Astrocyte (in vitro differentiated cells and primary cell): ENCODE measurements at regions not wholly inside any gene's neighbourhood (a gene's known extent, or its start where the extent isn't known, plus 50 kb on each side); places are given as distances from the start of the nearest gene placed in this dataset.

Experiments used
- DNase-seq: peaks from one replicate; pipeline ENCODE4 v3.0.0-alpha.2; 2010; ENCODE audit warnings: low read depth
- FAIRE-seq: peaks from 2 replicates; lab custom pipeline; 2011; peaks lifted over from hg19 to GRCh38; lab: Jason Lieb, UNC
- H2AFZ ChIP-seq: 2 replicates; pipeline ENCODE4 v1.6.0; 2012; ENCODE audit warnings: low read depth, low read length, inconsistent platforms
- H3K27ac ChIP-seq: 2 replicates; pipeline ENCODE4 v1.5.1; 2011; ENCODE audit warnings: low read depth, low read length, inconsistent platforms
- H3K27me3 ChIP-seq: 2 replicates; pipeline ENCODE4 v1.6.0; 2011; ENCODE audit warnings: low read length, inconsistent platforms; ENCODE audit not compliant: insufficient read depth
- H3K36me3 ChIP-seq: 2 replicates; pipeline ENCODE4 v1.5.1; 2011; ENCODE audit warnings: low read length, inconsistent platforms; ENCODE audit not compliant: insufficient read depth
- H3K4me1 ChIP-seq: 2 replicates; pipeline ENCODE4 v1.5.1; 2011; ENCODE audit warnings: low read length, inconsistent platforms; ENCODE audit not compliant: insufficient read depth
- H3K4me2 ChIP-seq: 2 replicates; pipeline ENCODE4 v1.6.0; 2012; ENCODE audit warnings: low read length, inconsistent platforms
- H3K4me3 ChIP-seq: 2 replicates; pipeline ENCODE4 v1.5.1; 2011; ENCODE audit warnings: low read depth, mild to moderate bottlenecking, low read length, inconsistent platforms; ENCODE audit not compliant: insufficient read depth
- H3K79me2 ChIP-seq: 2 replicates; pipeline ENCODE4 v1.6.0; 2012; ENCODE audit warnings: mild to moderate bottlenecking, low read length, inconsistent platforms; ENCODE audit not compliant: insufficient read depth
- H3K9ac ChIP-seq: 2 replicates; pipeline ENCODE4 v1.6.0; 2012; ENCODE audit warnings: mild to moderate bottlenecking, low read length, inconsistent platforms
- H3K9me3 ChIP-seq: 2 replicates; pipeline ENCODE4 v1.5.1; 2012; ENCODE audit warnings: low read depth, mild to moderate bottlenecking, low read length, inconsistent platforms; ENCODE audit not compliant: insufficient read depth
- H4K20me1 ChIP-seq: 2 replicates; pipeline ENCODE4 v1.6.0; 2012; ENCODE audit warnings: low read length, inconsistent platforms; ENCODE audit not compliant: insufficient read depth
- H3K27ac Mint-ChIP-seq: one replicate; pipeline ENCODE4 v1.8.0; 2021; ENCODE audit warnings: mild to moderate bottlenecking, mixed read lengths; ENCODE audit not compliant: unreplicated experiment
- H3K27me3 Mint-ChIP-seq: one replicate; pipeline ENCODE4 v1.8.0; 2021; ENCODE audit warnings: low read depth, mixed read lengths; ENCODE audit not compliant: unreplicated experiment
- H3K36me3 Mint-ChIP-seq: one replicate; pipeline ENCODE4 v1.8.0; 2021; ENCODE audit warnings: low read depth, mixed read lengths; ENCODE audit not compliant: unreplicated experiment
- H3K4me1 Mint-ChIP-seq: one replicate; pipeline ENCODE4 v1.8.0; 2021; ENCODE audit warnings: low read depth, mixed read lengths; ENCODE audit not compliant: unreplicated experiment
- H3K4me3 Mint-ChIP-seq: one replicate; pipeline ENCODE4 v1.8.0; 2021; ENCODE audit warnings: mild to moderate bottlenecking, moderate library complexity, mixed read lengths; ENCODE audit not compliant: unreplicated experiment
- H3K9me3 Mint-ChIP-seq: one replicate; pipeline ENCODE4 v1.8.0; 2021; ENCODE audit warnings: mild to moderate bottlenecking, mixed read lengths; ENCODE audit not compliant: unreplicated experiment
- EZH2 ChIP-seq: IDR thresholded peaks from 2 replicates; pipeline ENCODE4 v1.6.1; 2012; ENCODE audit warnings: mild to moderate bottlenecking, low read length, inconsistent platforms; ENCODE audit not compliant: insufficient read depth
- TF ChIP-seq, protein P1 (sequence below): IDR thresholded peaks from 2 replicates; pipeline ENCODE4 v1.5.1; 2011; ENCODE audit warnings: low read depth, mild to moderate bottlenecking, inconsistent platforms, low read length, moderate library complexity; ENCODE audit not compliant: insufficient read depth

- no peak overlapping the region for H3K27ac ChIP-seq
- H3K4me3 ChIP-seq = no peak overlapping the region
- no peak overlapping the region for H3K4me2 ChIP-seq
- TF ChIP-seq EZH2 = no peak
- TF ChIP-seq, protein P1, sequence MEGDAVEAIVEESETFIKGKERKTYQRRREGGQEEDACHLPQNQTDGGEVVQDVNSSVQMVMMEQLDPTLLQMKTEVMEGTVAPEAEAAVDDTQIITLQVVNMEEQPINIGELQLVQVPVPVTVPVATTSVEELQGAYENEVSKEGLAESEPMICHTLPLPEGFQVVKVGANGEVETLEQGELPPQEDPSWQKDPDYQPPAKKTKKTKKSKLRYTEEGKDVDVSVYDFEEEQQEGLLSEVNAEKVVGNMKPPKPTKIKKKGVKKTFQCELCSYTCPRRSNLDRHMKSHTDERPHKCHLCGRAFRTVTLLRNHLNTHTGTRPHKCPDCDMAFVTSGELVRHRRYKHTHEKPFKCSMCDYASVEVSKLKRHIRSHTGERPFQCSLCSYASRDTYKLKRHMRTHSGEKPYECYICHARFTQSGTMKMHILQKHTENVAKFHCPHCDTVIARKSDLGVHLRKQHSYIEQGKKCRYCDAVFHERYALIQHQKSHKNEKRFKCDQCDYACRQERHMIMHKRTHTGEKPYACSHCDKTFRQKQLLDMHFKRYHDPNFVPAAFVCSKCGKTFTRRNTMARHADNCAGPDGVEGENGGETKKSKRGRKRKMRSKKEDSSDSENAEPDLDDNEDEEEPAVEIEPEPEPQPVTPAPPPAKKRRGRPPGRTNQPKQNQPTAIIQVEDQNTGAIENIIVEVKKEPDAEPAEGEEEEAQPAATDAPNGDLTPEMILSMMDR = no peak
- peaks cover 5% of the 10 kb centered on the region for H3K27me3 ChIP-seq
- no peak overlapping the region for H2AFZ ChIP-seq
- H3K79me2 ChIP-seq = no peaks in the 10 kb centered on the region
- Mint-ChIP-seq H3K4me3 (no peak overlapping the region), H3K27me3 (peaks cover 16% of the 10 kb centered on the region), H3K36me3 (no peaks in the 10 kb centered on the region), H3K4me1 (no peaks in the 10 kb centered on the region), H3K9me3 (no peaks in the 10 kb centered on the region), H3K27ac (no peak overlapping the region)
- FAIRE-seq (no peak), DNase-seq (no peak)
- H3K4me1 ChIP-seq = no peaks in the 10 kb centered on the region
- no peak overlapping the region for H3K9ac ChIP-seq
- H4K20me1 ChIP-seq = no peaks in the 10 kb centered on the region
- H3K36me3 ChIP-seq = no peaks in the 10 kb centered on the region
- H3K9me3 ChIP-seq = no peaks in the 10 kb centered on the region
Measured at GRCh38 chr11:32163557-32163956, 72.7 kb downstream of the RCN1 start.

DNA sequence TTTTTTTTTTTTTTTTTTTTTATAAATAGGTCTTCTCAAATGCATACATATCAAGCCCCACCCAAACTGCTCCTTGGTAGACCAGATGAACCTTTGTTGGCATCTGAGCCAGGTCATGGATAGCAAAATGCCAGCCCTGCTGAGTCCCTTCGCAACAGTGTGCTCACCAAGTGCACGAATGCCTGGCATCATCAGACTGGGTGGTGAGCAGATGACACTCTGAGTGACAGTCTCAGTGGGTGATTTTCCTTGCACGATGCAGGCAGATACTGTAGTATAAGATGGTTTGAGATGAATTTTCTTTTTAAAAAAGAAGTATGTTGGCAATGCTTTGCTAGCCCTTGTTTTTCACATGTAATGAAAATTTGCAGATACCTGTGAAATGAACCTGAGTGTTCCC is 74.0 kb downstream of the RCN1 start:
- H3K36me3 ChIP-seq = no peaks in the 10 kb centered on the region
- no peak overlapping the region for H3K27ac Mint-ChIP-seq
- TF ChIP-seq, protein P1 = no peak
- TF ChIP-seq EZH2 = no peak
- H3K4me3 Mint-ChIP-seq = no peak overlapping the region
- H3K9me3 ChIP-seq = no peaks in the 10 kb centered on the region
- no peaks in the 10 kb centered on the region for H3K9me3 Mint-ChIP-seq
- no peak overlapping the region for H3K27ac ChIP-seq
- H3K27me3 Mint-ChIP-seq = peaks cover 15% of the 10 kb centered on the region
- DNase-seq (no peak), FAIRE-seq (no peak)
- peaks cover 7% of the 10 kb centered on the region for H3K27me3 ChIP-seq
- no peak overlapping the region for H3K4me3 ChIP-seq
- no peak overlapping the region for H2AFZ ChIP-seq
- no peaks in the 10 kb centered on the region for H3K36me3 Mint-ChIP-seq
- H3K79me2 ChIP-seq = no peaks in the 10 kb centered on the region
- H3K4me2 ChIP-seq = no peak overlapping the region
- no peaks in the 10 kb centered on the region for H3K4me1 Mint-ChIP-seq
- no peak overlapping the region for H3K9ac ChIP-seq
- no peaks in the 10 kb centered on the region for H4K20me1 ChIP-seq
- no peaks in the 10 kb centered on the region for H3K4me1 ChIP-seq

GRCh38 chr11:32168924-32169323 is 78.0 kb downstream of the RCN1 start:
- no peaks in the 10 kb centered on the region for H3K79me2 ChIP-seq
- no peaks in the 10 kb centered on the region for H3K9me3 ChIP-seq
- H3K27me3 Mint-ChIP-seq = peaks cover 21% of the 10 kb centered on the region
- FAIRE-seq (no peak), DNase-seq (no peak)
- no peak overlapping the region for H3K4me3 Mint-ChIP-seq
- H3K4me1 Mint-ChIP-seq = no peaks in the 10 kb centered on the region
- no peak overlapping the region for H3K4me3 ChIP-seq
- no peaks in the 10 kb centered on the region for H4K20me1 ChIP-seq
- H3K36me3 Mint-ChIP-seq = no peaks in the 10 kb centered on the region
- no peaks in the 10 kb centered on the region for H3K9me3 Mint-ChIP-seq
- H2AFZ ChIP-seq = no peak overlapping the region
- H3K9ac ChIP-seq = no peak overlapping the region
- H3K27ac ChIP-seq = no peak overlapping the region
- no peak for TF ChIP-seq EZH2
- TF ChIP-seq, protein P1 = no peak
- no peak overlapping the region for H3K27ac Mint-ChIP-seq
- no peak overlapping the region for H3K4me2 ChIP-seq
- peaks cover 6% of the 10 kb centered on the region for H3K4me1 ChIP-seq
- H3K36me3 ChIP-seq = no peaks in the 10 kb centered on the region
- peaks cover 5% of the 10 kb centered on the region for H3K27me3 ChIP-seq
